ENCODE measurements at regions not wholly inside any gene's neighbourhood (a gene's known extent, or its start where the extent isn't known, plus 50 kb on each side); places are given as distances from the start of the nearest gene placed in this dataset.

- no peak for DNase-seq (ENCODE audit: low spot score)
- no peaks in the 10 kb centered on the region for H3K27me3 Mint-ChIP-seq (ENCODE audit: low read depth)
- H3K4me3 Mint-ChIP-seq = no peak overlapping the region
- no peak overlapping the region for H3K27ac Mint-ChIP-seq
- no peaks in the 10 kb centered on the region for H3K36me3 Mint-ChIP-seq (ENCODE audit: low read depth)
- H3K4me1 Mint-ChIP-seq (ENCODE audit: low read depth) = no peaks in the 10 kb centered on the region
- peaks cover 7% of the 10 kb centered on the region for H3K9me3 Mint-ChIP-seq
These were observed 1259.1 kb downstream of the EPHA7 start for GRCh38 chr6:92160226-92160625.

DNA sequence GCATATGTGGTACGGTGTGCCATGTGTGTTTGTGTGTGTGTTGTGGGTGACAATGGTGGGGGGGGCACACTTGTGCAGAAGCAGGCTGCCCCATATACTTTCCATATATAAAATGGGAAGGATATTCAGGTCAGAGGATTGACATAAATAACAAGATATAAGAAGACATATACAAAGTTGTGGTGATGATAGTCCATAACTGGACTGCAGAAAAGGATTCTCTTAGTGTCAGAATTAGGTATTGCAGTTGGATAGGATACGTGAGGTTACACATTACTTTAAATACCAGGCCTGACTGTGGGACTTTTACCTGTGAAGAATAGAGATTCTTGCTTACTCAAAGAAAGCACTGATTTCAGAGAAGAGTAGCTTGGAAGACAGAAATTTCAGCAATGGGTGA is 1260.3 kb downstream of the EPHA7 start:
- no peak for DNase-seq (ENCODE audit: low spot score)
- Mint-ChIP-seq H3K27me3 (ENCODE audit: low read depth) (no peaks in the 10 kb centered on the region), H3K36me3 (ENCODE audit: low read depth) (no peaks in the 10 kb centered on the region), H3K4me1 (ENCODE audit: low read depth) (no peaks in the 10 kb centered on the region), H3K9me3 (peaks cover 3% of the 10 kb centered on the region), H3K27ac (no peak overlapping the region), H3K4me3 (no peak overlapping the region)

- H3K4me3 Mint-ChIP-seq = no peak overlapping the region
- no peaks in the 10 kb centered on the region for H3K4me1 Mint-ChIP-seq (ENCODE audit: low read depth)
- DNase-seq (ENCODE audit: low spot score) = no peak
- H3K27me3 Mint-ChIP-seq (ENCODE audit: low read depth) = no peaks in the 10 kb centered on the region
- H3K36me3 Mint-ChIP-seq (ENCODE audit: low read depth) = no peaks in the 10 kb centered on the region
- no peak overlapping the region for H3K27ac Mint-ChIP-seq
- no peaks in the 10 kb centered on the region for H3K9me3 Mint-ChIP-seq
These were observed 1268.8 kb downstream of the EPHA7 start for GRCh38 chr6:92150553-92150952.

- no peaks in the 10 kb centered on the region for H3K27me3 Mint-ChIP-seq (ENCODE audit: low read depth)
- H3K27ac Mint-ChIP-seq = no peak overlapping the region
- no peaks in the 10 kb centered on the region for H3K4me1 Mint-ChIP-seq (ENCODE audit: low read depth)
- no peak overlapping the region for H3K4me3 Mint-ChIP-seq
- peaks cover 4% of the 10 kb centered on the region for H3K9me3 Mint-ChIP-seq
- H3K36me3 Mint-ChIP-seq (ENCODE audit: low read depth) = no peaks in the 10 kb centered on the region
- no peak for DNase-seq (ENCODE audit: low spot score)
These were observed 1272.1 kb downstream of the EPHA7 start for GRCh38 chr6:92147246-92147645.

GRCh38 chr6:92139601-92140000 is 1279.8 kb downstream of the EPHA7 start:
- H3K27me3 Mint-ChIP-seq (ENCODE audit: low read depth) = no peaks in the 10 kb centered on the region
- H3K9me3 Mint-ChIP-seq = peaks cover 8% of the 10 kb centered on the region
- H3K27ac Mint-ChIP-seq = no peak overlapping the region
- no peaks in the 10 kb centered on the region for H3K36me3 Mint-ChIP-seq (ENCODE audit: low read depth)
- H3K4me1 Mint-ChIP-seq (ENCODE audit: low read depth) = no peaks in the 10 kb centered on the region
- H3K4me3 Mint-ChIP-seq = no peak overlapping the region
- no peak for DNase-seq (ENCODE audit: low spot score)

- no peak overlapping the region for H3K4me3 Mint-ChIP-seq
- no peaks in the 10 kb centered on the region for H3K4me1 Mint-ChIP-seq (ENCODE audit: low read depth)
- H3K9me3 Mint-ChIP-seq = no peaks in the 10 kb centered on the region
- no peaks in the 10 kb centered on the region for H3K36me3 Mint-ChIP-seq (ENCODE audit: low read depth)
- H3K27ac Mint-ChIP-seq = no peak overlapping the region
- DNase-seq (ENCODE audit: low spot score) = no peak
- H3K27me3 Mint-ChIP-seq (ENCODE audit: low read depth) = no peaks in the 10 kb centered on the region
These were observed 1286.4 kb downstream of the EPHA7 start for GRCh38 chr6:92132957-92133356.

DNA sequence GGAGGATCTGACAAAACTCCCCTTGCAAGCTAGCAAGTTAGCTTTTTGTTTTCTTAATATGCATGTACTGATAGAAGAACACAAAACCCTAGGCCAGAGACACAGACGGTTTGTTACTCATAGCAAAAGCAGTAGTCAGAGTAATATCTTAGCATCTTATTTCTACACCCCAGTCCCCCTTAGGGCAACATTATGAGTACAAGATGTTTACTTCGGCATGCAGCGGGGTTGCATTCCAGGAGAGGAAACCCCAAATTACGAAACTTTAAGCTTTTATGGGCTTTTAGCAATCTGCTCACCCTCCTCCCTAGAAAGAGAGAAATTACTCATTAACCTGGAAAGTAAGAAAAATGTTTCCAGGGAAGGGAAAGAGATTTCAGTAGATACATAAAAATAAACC is 1286.9 kb downstream of the EPHA7 start:
- Mint-ChIP-seq H3K9me3 (no peaks in the 10 kb centered on the region), H3K27ac (no peak overlapping the region), H3K4me3 (no peak overlapping the region), H3K36me3 (ENCODE audit: low read depth) (no peaks in the 10 kb centered on the region), H3K4me1 (ENCODE audit: low read depth) (no peaks in the 10 kb centered on the region), H3K27me3 (ENCODE audit: low read depth) (no peaks in the 10 kb centered on the region)
- DNase-seq (ENCODE audit: low spot score) = no peak

- no peaks in the 10 kb centered on the region for H3K36me3 Mint-ChIP-seq (ENCODE audit: low read depth)
- H3K27me3 Mint-ChIP-seq (ENCODE audit: low read depth) = no peaks in the 10 kb centered on the region
- no peaks in the 10 kb centered on the region for H3K9me3 Mint-ChIP-seq
- no peak overlapping the region for H3K4me3 Mint-ChIP-seq
- H3K4me1 Mint-ChIP-seq (ENCODE audit: low read depth) = no peaks in the 10 kb centered on the region
- no peak for DNase-seq (ENCODE audit: low spot score)
- H3K27ac Mint-ChIP-seq = no peak overlapping the region
These were observed 1288.4 kb downstream of the EPHA7 start for GRCh38 chr6:92130944-92131343.

DNA sequence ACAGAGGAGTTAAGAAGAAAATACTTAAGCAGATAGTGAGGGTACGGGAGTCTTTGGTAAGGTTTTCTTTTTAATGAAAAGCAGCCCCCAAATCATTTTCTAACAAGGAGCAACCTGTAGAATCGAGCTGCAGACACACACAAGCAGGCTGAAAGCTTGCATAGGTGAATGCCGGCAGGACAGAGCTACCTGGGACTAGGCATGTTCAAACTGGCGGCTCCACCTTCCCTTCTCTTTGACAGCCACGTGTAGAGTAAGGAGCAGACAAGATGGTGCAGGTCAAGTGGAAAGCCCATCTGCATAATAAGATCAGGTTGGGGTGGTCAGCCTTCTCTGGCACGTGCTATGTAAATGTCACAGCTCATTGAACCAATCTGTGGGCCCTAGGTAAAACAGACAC is 1292.4 kb downstream of the EPHA7 start:
- no peak overlapping the region for H3K4me3 Mint-ChIP-seq
- no peaks in the 10 kb centered on the region for H3K9me3 Mint-ChIP-seq
- H3K36me3 Mint-ChIP-seq (ENCODE audit: low read depth) = no peaks in the 10 kb centered on the region
- no peaks in the 10 kb centered on the region for H3K4me1 Mint-ChIP-seq (ENCODE audit: low read depth)
- no peak for DNase-seq (ENCODE audit: low spot score)
- H3K27ac Mint-ChIP-seq = no peak overlapping the region
- no peaks in the 10 kb centered on the region for H3K27me3 Mint-ChIP-seq (ENCODE audit: low read depth)

DNA sequence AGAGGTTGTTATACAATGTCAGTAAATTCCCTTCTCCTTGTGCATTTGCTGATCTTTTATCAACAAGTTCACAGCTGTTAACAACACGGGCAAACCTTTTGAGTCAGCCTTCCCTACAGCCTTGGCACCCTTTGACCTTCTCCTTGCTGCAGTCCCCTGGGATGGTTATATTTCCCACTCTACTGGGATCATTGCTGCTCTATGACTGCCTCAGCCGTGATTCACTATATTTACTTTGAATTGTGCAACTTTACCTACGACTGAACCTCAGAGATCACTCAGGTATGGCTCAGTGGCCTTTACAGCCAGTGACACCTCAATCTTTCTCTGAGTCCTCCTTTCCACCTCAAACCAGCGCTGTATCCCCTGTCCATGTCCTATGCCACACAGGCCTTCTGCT is 1293.3 kb downstream of the EPHA7 start:
- DNase-seq (ENCODE audit: low spot score) = no peak
- Mint-ChIP-seq H3K4me1 (ENCODE audit: low read depth) (no peaks in the 10 kb centered on the region), H3K36me3 (ENCODE audit: low read depth) (no peaks in the 10 kb centered on the region), H3K27me3 (ENCODE audit: low read depth) (no peaks in the 10 kb centered on the region), H3K27ac (no peak overlapping the region), H3K4me3 (no peak overlapping the region), H3K9me3 (no peaks in the 10 kb centered on the region)

DNA sequence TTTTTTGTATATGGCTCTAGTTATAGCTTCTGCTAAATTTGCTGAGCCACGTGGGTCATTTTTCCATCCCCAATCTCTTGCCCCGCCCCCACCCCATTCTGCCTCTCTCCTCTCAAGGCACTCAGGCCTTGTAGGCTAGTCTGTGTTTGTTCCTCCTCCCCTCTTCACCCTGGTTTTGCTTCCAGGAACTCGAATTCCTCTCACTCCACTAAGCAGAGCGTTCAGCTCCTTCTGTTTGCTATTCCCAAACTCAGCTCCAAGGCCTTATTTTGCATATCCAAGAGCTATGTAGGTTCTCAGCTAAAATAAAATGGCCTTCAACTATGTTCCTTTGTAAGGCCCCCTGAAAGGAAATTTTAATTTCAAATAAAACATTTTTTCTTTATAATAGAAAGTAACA is 1293.7 kb downstream of the EPHA7 start:
- H3K4me1 Mint-ChIP-seq (ENCODE audit: low read depth) = no peaks in the 10 kb centered on the region
- DNase-seq (ENCODE audit: low spot score) = no peak
- no peak overlapping the region for H3K4me3 Mint-ChIP-seq
- no peaks in the 10 kb centered on the region for H3K27me3 Mint-ChIP-seq (ENCODE audit: low read depth)
- no peaks in the 10 kb centered on the region for H3K9me3 Mint-ChIP-seq
- H3K27ac Mint-ChIP-seq = no peak overlapping the region
- no peaks in the 10 kb centered on the region for H3K36me3 Mint-ChIP-seq (ENCODE audit: low read depth)

GRCh38 chr6:92124200-92124651 is 1295.1 kb downstream of the EPHA7 start:
- Mint-ChIP-seq H3K4me1 (ENCODE audit: low read depth) (no peaks in the 10 kb centered on the region), H3K9me3 (no peaks in the 10 kb centered on the region), H3K27me3 (ENCODE audit: low read depth) (no peaks in the 10 kb centered on the region), H3K27ac (no peak overlapping the region), H3K36me3 (ENCODE audit: low read depth) (no peaks in the 10 kb centered on the region), H3K4me3 (no peak overlapping the region)
- no peak for DNase-seq (ENCODE audit: low spot score)

DNA sequence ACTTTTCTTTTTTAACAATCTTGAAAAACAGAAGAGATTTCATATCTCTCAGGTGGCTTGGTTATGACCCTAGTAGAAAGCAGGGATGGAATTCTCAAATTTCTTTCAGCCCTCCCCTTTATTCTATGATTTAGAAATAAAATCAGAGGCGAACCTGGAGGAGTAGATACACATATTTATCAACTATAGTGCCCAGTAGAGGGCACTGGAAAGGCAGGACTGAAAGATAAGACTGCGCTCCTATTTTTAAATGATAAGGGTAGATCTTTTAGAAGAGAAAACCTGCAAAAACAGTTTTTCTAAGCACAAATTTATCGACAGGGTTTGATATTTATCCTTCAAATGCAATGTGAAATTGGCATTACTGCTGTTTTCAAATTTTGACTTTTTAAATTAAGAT is 1296.6 kb downstream of the EPHA7 start:
- no peaks in the 10 kb centered on the region for H3K4me1 Mint-ChIP-seq (ENCODE audit: low read depth)
- no peak overlapping the region for H3K4me3 Mint-ChIP-seq
- no peaks in the 10 kb centered on the region for H3K27me3 Mint-ChIP-seq (ENCODE audit: low read depth)
- DNase-seq (ENCODE audit: low spot score) = no peak
- no peak overlapping the region for H3K27ac Mint-ChIP-seq
- no peaks in the 10 kb centered on the region for H3K9me3 Mint-ChIP-seq
- H3K36me3 Mint-ChIP-seq (ENCODE audit: low read depth) = no peaks in the 10 kb centered on the region

DNA sequence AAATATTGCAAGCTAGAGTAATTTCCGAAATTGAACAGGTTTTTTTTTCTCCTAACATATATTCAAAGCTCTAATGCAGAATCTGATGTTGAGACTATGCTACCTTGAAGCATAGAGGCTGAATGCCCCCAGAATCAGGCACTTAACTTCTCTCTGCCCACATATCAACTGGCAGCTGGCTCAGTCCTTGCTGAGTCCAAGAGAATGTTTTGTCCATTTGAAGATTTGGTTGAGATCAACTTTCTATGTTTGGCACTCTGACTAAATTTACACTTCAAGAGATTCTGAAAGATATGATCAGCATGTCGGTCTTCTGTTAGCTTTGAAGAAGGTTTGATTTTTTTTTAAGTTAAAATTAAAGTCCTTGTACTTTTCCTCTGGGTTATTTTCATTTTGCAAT is 1298.1 kb downstream of the EPHA7 start:
- no peaks in the 10 kb centered on the region for H3K27me3 Mint-ChIP-seq (ENCODE audit: low read depth)
- no peak for DNase-seq (ENCODE audit: low spot score)
- no peaks in the 10 kb centered on the region for H3K36me3 Mint-ChIP-seq (ENCODE audit: low read depth)
- H3K4me3 Mint-ChIP-seq = no peak overlapping the region
- no peaks in the 10 kb centered on the region for H3K4me1 Mint-ChIP-seq (ENCODE audit: low read depth)
- no peak overlapping the region for H3K27ac Mint-ChIP-seq
- no peaks in the 10 kb centered on the region for H3K9me3 Mint-ChIP-seq

DNA sequence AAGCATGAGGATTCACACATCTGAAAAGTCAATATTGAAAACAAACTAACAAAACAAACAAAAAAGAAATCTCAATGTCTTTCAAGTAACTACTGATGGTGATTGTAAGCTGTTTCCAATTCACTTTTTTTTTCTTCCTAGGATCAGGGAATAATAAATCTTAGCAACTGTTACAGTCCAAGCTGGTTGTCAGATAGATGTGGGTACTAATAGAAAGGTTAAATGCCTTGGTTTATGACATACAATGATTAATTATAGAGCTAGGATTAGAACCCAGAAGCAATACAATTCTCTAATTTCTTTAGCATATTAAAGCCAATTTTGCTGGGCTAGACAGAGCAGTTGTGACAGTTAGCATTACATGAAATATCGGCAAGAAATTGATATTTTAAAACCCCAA is 1301.6 kb downstream of the EPHA7 start:
- H3K36me3 Mint-ChIP-seq (ENCODE audit: low read depth) = no peaks in the 10 kb centered on the region
- H3K4me3 Mint-ChIP-seq = no peak overlapping the region
- no peak for DNase-seq (ENCODE audit: low spot score)
- H3K9me3 Mint-ChIP-seq = no peaks in the 10 kb centered on the region
- H3K27me3 Mint-ChIP-seq (ENCODE audit: low read depth) = no peaks in the 10 kb centered on the region
- no peak overlapping the region for H3K27ac Mint-ChIP-seq
- no peaks in the 10 kb centered on the region for H3K4me1 Mint-ChIP-seq (ENCODE audit: low read depth)
